ENCODE measurements at regions not wholly inside any gene's neighbourhood (a gene's known extent, or its start where the extent isn't known, plus 50 kb on each side); places are given as distances from the start of the nearest gene placed in this dataset.

- no peak for TF ChIP-seq CTCF (IDR thresholded peaks at IDR 0.05; ENCODE audit: insufficient read depth, low read depth, low read length, missing control alignments)
- no peak for DNase-seq (ENCODE audit: low read depth)
Measured at GRCh38 chr15:61500523-61500922, 271.4 kb upstream of the RORA start.

GRCh38 chr15:61499376-61499775, 270.3 kb upstream of the RORA start:
- H3K4me3 ChIP-seq (ENCODE audit: low read length) = no peak overlapping the region
- TF ChIP-seq CTCF (IDR thresholded peaks at IDR 0.05; ENCODE audit: insufficient read depth, low read depth, low read length, missing control alignments) = no peak
- no peak for DNase-seq (ENCODE audit: low read depth)

More at GRCh38 chr15:61500523-61500922, 271.4 kb upstream of the RORA start:
- no peak overlapping the region for H3K4me3 ChIP-seq (ENCODE audit: low read length)

- no peak for TF ChIP-seq CTCF (IDR thresholded peaks at IDR 0.05; ENCODE audit: insufficient read depth, low read depth, low read length, missing control alignments)
- DNase-seq (ENCODE audit: low read depth) = no peak
Measured at GRCh38 chr15:61489571-61489970, 260.5 kb upstream of the RORA start.

GRCh38 chr15:61483599-61483998, 254.5 kb upstream of the RORA start:
- DNase-seq (ENCODE audit: low read depth) = no peak
- TF ChIP-seq CTCF (IDR thresholded peaks at IDR 0.05; ENCODE audit: insufficient read depth, low read depth, low read length, missing control alignments) = no peak
- H3K4me3 ChIP-seq (ENCODE audit: low read length) = no peak overlapping the region

More at GRCh38 chr15:61489571-61489970, 260.5 kb upstream of the RORA start:
- H3K4me3 ChIP-seq (ENCODE audit: low read length) = no peak overlapping the region

GRCh38 chr15:61481886-61482285, 252.8 kb upstream of the RORA start:
- TF ChIP-seq CTCF (IDR thresholded peaks at IDR 0.05; ENCODE audit: insufficient read depth, low read depth, low read length, missing control alignments) = no peak
- DNase-seq (ENCODE audit: low read depth) = no peak
- H3K4me3 ChIP-seq (ENCODE audit: low read length) = no peak overlapping the region

GRCh38 chr15:61480863-61481262, 251.8 kb upstream of the RORA start:
- TF ChIP-seq CTCF (IDR thresholded peaks at IDR 0.05; ENCODE audit: insufficient read depth, low read depth, low read length, missing control alignments) = no peak
- DNase-seq (ENCODE audit: low read depth) = no peak
- H3K4me3 ChIP-seq (ENCODE audit: low read length) = no peak overlapping the region

GRCh38 chr15:61480295-61480694, 251.2 kb upstream of the RORA start:
- no peak for DNase-seq (ENCODE audit: low read depth)
- H3K4me3 ChIP-seq (ENCODE audit: low read length) = no peak overlapping the region
- TF ChIP-seq CTCF (IDR thresholded peaks at IDR 0.05; ENCODE audit: insufficient read depth, low read depth, low read length, missing control alignments) = no peak

Measured in epithelial cell of esophagus (primary cell).